HG03469 (cell line): ENCODE measurements at regions not wholly inside any gene's neighbourhood (a gene's known extent, or its start where the extent isn't known, plus 50 kb on each side); places are given as distances from the start of the nearest gene placed in this dataset.

Experiments used
- ATAC-seq: cut with Tn5 transposase; IDR thresholded peaks from one replicate; pipeline ENCODE4 v1.9.1; 2021; ENCODE audit warnings: mild to moderate bottlenecking, moderate library complexity, moderate number of reproducible peaks; ENCODE audit not compliant: unreplicated experiment

DNA sequence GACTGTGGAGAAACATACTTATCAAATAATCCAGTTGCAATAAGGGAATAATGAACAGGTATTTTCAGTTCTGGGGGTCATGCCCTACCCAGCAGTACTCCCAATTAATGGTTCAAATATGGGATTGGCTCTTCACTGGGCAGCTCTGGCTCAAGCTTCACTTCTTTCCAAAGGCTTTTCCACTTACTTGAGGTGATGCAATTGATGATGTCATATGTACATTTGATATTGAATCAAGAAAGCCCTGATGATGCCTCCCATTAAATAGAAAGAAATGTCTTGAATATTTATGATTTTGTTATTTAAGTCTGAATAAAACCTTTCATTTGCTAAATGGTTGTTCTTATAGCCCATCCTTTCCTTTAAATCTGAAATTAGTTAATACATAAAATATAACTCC lies 789.9 kb downstream of the USP25 start:
- ATAC-seq, result no peak

- no peak for ATAC-seq
These were observed 792.8 kb downstream of the USP25 start for GRCh38 chr21:16522548-16522947.

- ATAC-seq, result no peak
These were observed 800.9 kb downstream of the USP25 start for GRCh38 chr21:16530656-16531055.

- no peak for ATAC-seq
These were observed 803.1 kb downstream of the USP25 start for GRCh38 chr21:16532840-16533239.

GRCh38 chr21:16533692-16534407 lies 804.1 kb downstream of the USP25 start:
- ATAC-seq, result no peak

GRCh38 chr21:16534408-16535101 lies 804.8 kb downstream of the USP25 start:
- ATAC-seq, result no peak

DNA sequence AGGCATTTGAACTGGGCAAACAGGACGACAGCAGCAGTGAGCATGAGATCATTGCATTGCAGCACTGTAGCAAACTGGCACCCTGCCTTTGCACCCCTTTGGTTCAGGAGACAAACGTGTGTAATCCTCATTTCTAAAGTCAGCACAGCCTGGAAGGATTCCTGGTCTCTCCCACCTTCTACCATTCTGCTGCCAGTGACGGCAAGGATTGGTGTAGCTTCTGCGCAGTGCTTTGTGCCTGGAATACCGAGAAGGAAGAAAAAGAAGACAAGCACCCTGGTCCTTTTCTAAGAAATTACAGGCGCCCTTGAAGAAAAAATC lies 805.3 kb downstream of the USP25 start:
- ATAC-seq, result no peak

GRCh38 chr21:16535626-16536025 lies 805.8 kb downstream of the USP25 start:
- ATAC-seq, result no peak

DNA sequence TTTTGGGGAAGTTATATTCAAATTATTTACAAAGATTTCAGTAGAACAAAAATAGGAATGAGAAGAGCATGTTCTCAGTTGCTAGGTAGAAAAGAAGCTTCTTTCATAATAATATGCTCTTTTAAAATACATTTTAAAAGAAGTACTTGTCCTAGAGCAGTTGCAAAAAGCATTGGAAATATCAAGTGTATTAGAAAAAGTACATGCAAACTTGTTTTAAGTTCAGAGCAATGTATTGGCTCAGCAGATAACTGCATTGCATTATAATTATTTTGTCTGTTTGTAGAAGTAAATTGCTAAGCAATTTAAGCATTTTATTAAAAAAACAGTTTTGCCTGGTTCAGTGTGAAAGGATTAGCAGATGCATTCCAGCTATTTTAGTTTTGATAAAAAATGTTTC lies 806.4 kb downstream of the USP25 start:
- no peak for ATAC-seq

DNA sequence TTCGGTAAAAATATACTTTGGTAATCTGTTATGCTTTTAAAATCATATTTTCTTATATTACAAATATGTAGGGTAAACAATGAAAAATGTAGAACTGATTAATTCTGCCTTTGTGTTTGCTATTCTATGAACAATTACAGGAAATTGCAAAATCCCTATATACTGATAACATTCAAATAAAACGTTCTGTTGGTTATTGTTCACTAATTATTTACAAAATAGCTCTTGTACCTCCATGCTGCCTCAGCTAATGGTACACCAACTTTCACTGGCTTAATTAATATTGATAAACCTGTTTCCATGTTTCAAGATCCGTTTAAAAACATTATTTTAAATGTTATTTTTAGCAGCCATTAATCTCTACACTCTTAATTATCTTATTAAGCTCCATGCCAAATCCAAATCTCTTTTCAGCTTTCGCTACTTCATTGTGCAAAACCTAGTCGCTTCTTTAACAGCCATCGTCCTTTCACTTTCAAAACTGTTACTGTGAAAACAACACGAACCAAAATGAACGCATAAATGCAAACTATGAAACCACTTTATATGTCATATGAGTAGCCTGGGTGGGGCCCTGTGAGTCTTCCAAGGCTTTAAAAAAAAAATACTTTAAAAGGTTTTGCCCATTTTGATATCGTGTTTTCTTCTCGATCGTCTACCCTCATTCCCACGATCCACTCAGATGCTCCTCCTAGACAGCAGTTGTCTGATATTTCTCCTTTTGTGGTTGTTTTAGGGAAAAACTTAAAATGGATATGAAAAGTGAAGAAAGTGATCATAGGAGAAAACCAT lies 807.1 kb downstream of the USP25 start:
- no peak for ATAC-seq

DNA sequence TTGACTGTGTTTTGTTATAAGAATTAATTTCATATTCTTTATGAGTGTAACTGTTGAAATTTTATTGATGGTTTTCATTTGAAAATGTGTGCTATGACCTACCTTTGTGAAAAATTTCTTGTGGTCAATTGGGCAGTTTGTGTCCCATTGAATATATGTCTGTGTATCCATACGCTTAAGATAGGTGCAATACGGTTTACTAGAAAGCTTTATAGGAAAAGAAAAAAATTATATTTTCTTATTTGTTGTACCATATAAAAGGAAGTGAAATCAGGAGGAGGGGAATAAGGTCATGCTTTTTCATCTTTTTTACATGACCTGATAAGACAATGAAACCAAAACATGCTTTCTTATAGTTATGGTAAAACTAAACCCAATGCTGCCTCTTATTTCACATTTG lies 807.7 kb downstream of the USP25 start:
- ATAC-seq, result no peak

GRCh38 chr21:16538405-16538804 lies 808.6 kb downstream of the USP25 start:
- no peak for ATAC-seq

DNA sequence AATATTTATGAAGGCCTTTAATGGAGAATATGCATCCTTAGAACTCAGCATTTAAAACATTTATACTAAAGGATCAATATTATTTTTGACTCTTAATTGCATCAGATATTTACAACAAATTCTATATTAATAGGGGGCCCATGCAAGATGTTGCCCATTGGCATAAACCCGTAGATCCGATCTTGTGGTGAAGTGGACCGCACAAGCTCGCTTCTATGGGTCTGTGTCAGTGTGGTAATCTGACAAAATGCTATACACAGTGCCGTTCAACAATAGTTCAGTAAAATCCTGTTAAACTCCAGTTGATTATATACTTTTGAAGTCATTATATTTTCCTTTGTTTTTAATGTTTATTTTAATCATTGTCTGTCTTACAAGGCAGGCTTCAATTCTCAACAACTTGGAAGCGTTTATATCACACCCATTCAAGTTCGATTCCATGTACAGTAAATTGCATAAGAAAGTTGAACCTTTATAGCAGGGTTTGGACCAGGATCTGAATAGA lies 809.2 kb downstream of the USP25 start:
- no peak for ATAC-seq

DNA sequence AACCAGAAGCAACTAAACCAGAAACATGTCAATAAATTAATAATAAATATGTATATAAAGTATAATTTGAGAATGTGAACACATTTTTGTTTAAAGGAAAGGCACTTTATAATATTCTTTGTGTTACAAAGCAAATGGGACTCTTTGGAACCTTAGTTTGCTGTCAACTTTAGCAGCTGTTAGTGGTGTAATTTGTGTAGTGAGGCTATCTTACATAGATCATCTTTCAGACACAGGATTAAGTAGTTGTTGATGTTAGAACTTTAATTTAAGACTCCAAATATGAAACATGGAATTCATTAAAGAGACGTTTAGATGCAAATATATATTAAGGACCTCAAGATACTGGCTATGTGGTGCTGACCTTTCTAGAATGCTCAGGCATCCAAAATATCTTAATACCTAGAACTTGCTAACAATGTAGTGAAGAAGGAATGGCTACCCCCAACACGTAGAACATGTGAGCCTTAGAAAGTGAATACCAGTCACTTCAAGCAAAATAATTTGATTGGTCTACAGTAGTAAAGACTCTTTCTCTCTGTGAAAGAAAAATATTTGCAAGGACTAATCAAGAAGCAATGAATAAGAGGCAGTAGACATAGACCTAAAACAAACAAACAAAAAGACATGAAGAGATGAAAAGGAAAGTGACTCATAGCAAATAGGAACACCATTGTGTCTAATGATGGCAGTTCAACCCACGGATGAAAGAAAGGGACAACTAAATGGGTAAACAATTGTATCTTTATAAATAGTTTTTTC lies 811.4 kb downstream of the USP25 start:
- ATAC-seq, result no peak

DNA sequence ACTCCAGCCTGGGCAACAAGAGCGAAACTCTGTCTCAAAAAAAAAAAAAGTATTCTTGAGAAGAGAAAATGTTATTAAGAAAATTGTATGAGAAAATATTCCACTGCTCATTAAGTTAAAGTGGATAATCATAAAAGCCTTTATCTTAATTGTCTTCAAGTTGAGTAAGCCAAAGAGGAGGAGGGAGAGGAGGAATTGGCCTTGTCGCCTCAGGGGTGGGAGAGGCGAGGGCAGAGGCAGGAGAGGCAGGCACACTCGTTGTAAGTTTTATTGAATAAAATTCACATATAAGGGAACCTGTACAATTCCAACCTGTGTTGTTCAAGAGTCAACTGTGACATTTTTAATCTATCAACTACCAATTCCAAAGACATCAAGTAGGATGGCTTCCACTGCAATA lies 820.3 kb downstream of the USP25 start:
- ATAC-seq, result no peak

- no peak for ATAC-seq
These were observed 821.3 kb downstream of the USP25 start for GRCh38 chr21:16550917-16551741.

DNA sequence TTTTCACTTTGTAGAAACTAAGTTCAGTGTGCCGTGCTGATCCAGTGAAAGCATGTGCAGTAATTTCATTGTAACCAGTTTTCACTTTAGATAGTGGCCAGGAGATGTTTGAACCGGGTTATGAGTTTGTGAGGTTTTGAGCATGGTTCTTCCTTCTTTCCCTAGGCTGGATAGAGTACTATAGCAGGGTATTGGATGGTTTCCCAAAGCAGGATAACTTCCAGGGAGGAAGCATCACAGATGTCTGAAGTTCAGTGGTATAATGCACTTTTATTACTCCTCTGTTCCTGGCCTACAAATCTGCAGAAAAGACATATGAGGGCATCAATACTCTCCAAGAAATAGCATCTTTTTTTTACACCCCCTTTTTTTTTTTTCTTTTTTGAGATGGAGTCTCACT lies 823.1 kb downstream of the USP25 start:
- ATAC-seq, result no peak

- no peak for ATAC-seq
These were observed 824.7 kb downstream of the USP25 start for GRCh38 chr21:16554503-16554902.

DNA sequence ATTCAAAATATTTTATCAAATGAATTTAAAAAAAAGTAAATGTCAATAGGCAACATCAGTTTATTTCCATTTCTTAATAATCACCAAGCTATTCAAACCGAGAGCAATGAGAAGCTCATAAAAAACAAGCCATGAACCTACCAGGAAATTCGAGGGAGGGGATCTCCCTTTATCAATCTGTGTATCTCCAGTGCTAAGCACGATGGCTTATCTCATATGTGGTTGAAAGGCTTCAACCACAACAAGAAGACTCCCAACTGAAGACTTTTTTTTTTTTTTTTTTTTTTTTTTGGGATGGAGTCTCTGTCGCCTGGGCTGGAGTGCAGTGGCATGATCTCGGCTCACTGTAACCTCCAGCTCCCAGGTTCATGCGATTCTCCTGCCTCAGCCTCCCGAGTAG lies 833.3 kb downstream of the USP25 start:
- ATAC-seq, result no peak

GRCh38 chr21:16563795-16564194 lies 834.0 kb downstream of the USP25 start:
- no peak for ATAC-seq
